ENCODE measurements at regions not wholly inside any gene's neighbourhood (a gene's known extent, or its start where the extent isn't known, plus 50 kb on each side); places are given as distances from the start of the nearest gene placed in this dataset.
A peak's percentile ranks its signal among the peaks of the same experiment; 100 is the strongest.
"Not testable (repeated sequence)": the region's sequence is repeated elsewhere in the genome, so short reads cannot be mapped to it uniquely, and the experiment has no call there.

GRCh38 chr2:199057936-199058335 lies 399.8 kb downstream of the SATB2 start:
- Histone ChIP-seq H3K4me2 (ENCODE audit: unreplicated experiment) (no peak overlapping the region), H3K27me3 (replicated peaks; ENCODE audit: insufficient read depth) (no peaks in the 10 kb centered on the region), H3F3A (ENCODE audit: insufficient read depth) (peaks cover 8% of the 10 kb centered on the region), H3K9me3 (ENCODE audit: low read depth) (peaks cover 4% of the 10 kb centered on the region), H3K36me3 (ENCODE audit: low read depth) (no peaks in the 10 kb centered on the region), H3K27ac (no peak overlapping the region), H2AFZ (no peak overlapping the region), H3K79me2 (ENCODE audit: insufficient read depth) (no peaks in the 10 kb centered on the region), H3K9ac (no peak overlapping the region), H3K9me2 (ENCODE audit: insufficient read depth) (no peaks in the 10 kb centered on the region; the same call in 1 of the 2 replicates), H3K4me3 (no peak overlapping the region), H3K4me1 (ENCODE audit: insufficient read depth) (peaks cover 14% of the 10 kb centered on the region), H4K20me1 (ENCODE audit: insufficient read depth) (no peaks in the 10 kb centered on the region)
- peak; percentile 65 for DNase-seq
- WGBS, 2 experiments (ENCODE audit: low coverage in 1 of 2, low lambda C conversion rate in 2 of 2, missing lambda C conversion rate in 2 of 2): 21 to 27% methylated on average over 2 of the region's 2 CpGs
- in situ Hi-C loops (cut with MboI): no loop called here
- no peak for TF ChIP-seq EZH2 (IDR thresholded peaks at IDR 0.05; ENCODE audit: insufficient read depth, poor library complexity, severe bottlenecking)
- TF ChIP-seq EZH2phosphoT487 (IDR thresholded peaks at IDR 0.05; ENCODE audit: insufficient read depth, low read depth): no peak

DNA sequence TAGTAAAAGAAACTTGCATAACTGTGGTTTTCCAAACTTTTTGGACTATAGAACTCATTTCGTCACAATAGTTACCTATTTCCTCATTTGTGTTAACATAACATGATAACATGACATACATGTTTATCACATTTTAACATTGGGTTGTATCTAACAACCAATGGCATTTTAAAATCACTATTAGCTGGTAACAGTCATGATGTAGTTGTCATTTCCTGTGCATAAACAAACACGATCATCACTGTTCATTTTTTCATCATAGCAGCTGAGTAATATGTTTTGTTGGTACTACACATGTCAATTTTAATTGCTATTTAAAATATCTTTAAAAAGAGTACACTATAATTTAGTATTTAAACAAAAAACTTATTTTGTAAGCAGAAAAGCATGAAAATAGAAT lies 402.4 kb downstream of the SATB2 start:
- in situ Hi-C loops (cut with MboI): no loop called here
- Histone ChIP-seq H4K20me1 (ENCODE audit: insufficient read depth) (no peaks in the 10 kb centered on the region), H3K4me1 (ENCODE audit: insufficient read depth) (peaks cover 14% of the 10 kb centered on the region), H2AFZ (no peak overlapping the region), H3F3A (ENCODE audit: insufficient read depth) (peaks cover 8% of the 10 kb centered on the region), H3K9me2 (ENCODE audit: insufficient read depth) (no peaks in the 10 kb centered on the region; the same call in 1 of the 2 replicates), H3K4me3 (no peak overlapping the region), H3K4me2 (ENCODE audit: unreplicated experiment) (no peak overlapping the region), H3K79me2 (ENCODE audit: insufficient read depth) (no peaks in the 10 kb centered on the region), H3K27ac (no peak overlapping the region), H3K27me3 (replicated peaks; ENCODE audit: insufficient read depth) (no peaks in the 10 kb centered on the region), H3K9me3 (ENCODE audit: low read depth) (no peaks in the 10 kb centered on the region), H3K9ac (no peak overlapping the region), H3K36me3 (ENCODE audit: low read depth) (no peaks in the 10 kb centered on the region)
- 25 to 39% methylated on average over 2 of the region's 2 CpGs for WGBS, 2 experiments (ENCODE audit: low coverage in 1 of 2, low lambda C conversion rate in 2 of 2, missing lambda C conversion rate in 2 of 2)
- peak; percentile 26 for DNase-seq
- TF ChIP-seq EZH2phosphoT487 (IDR thresholded peaks at IDR 0.05; ENCODE audit: insufficient read depth, low read depth) (no peak), EZH2 (IDR thresholded peaks at IDR 0.05; ENCODE audit: insufficient read depth, poor library complexity, severe bottlenecking) (no peak)

GRCh38 chr2:199042660-199043379 lies 414.9 kb downstream of the SATB2 start:
- WGBS, 2 experiments (ENCODE audit: low coverage in 1 of 2, low lambda C conversion rate in 2 of 2, missing lambda C conversion rate in 2 of 2): 68 to 77% methylated on average over 2 of the region's 2 CpGs
- Histone ChIP-seq H3K4me3 (no peak overlapping the region), H3K9ac (no peak overlapping the region), H3K36me3 (ENCODE audit: low read depth) (no peaks in the 10 kb centered on the region), H3K27me3 (replicated peaks; ENCODE audit: insufficient read depth) (no peaks in the 10 kb centered on the region), H3K27ac (no peak overlapping the region), H3K79me2 (ENCODE audit: insufficient read depth) (no peaks in the 10 kb centered on the region), H2AFZ (no peak overlapping the region), H3K9me3 (ENCODE audit: low read depth) (no peaks in the 10 kb centered on the region), H3K4me2 (ENCODE audit: unreplicated experiment) (no peak overlapping the region), H3K4me1 (ENCODE audit: insufficient read depth) (no peaks in the 10 kb centered on the region), H4K20me1 (ENCODE audit: insufficient read depth) (no peaks in the 10 kb centered on the region), H3F3A (ENCODE audit: insufficient read depth) (no peaks in the 10 kb centered on the region), H3K9me2 (ENCODE audit: insufficient read depth) (no peaks in the 10 kb centered on the region)
- in situ Hi-C loops (cut with MboI): no loop called here
- TF ChIP-seq EZH2 (IDR thresholded peaks at IDR 0.05; ENCODE audit: insufficient read depth, poor library complexity, severe bottlenecking) (no peak), EZH2phosphoT487 (IDR thresholded peaks at IDR 0.05; ENCODE audit: insufficient read depth, low read depth) (no peak)
- DNase-seq: no peak

- TF ChIP-seq EZH2 (IDR thresholded peaks at IDR 0.05; ENCODE audit: insufficient read depth, poor library complexity, severe bottlenecking) (no peak), EZH2phosphoT487 (IDR thresholded peaks at IDR 0.05; ENCODE audit: insufficient read depth, low read depth) (no peak)
- 35 to 38% methylated on average over 2 of the region's 2 CpGs for WGBS, 2 experiments (ENCODE audit: low coverage in 1 of 2, low lambda C conversion rate in 2 of 2, missing lambda C conversion rate in 2 of 2)
- Histone ChIP-seq H3K9me3 (ENCODE audit: low read depth) (no peaks in the 10 kb centered on the region), H4K20me1 (ENCODE audit: insufficient read depth) (no peaks in the 10 kb centered on the region), H3K9ac (no peak overlapping the region), H3K9me2 (ENCODE audit: insufficient read depth) (0 out of 2 replicates have a peak, but pooled peaks cover 4% of the 10 kb centered on the region), H3F3A (ENCODE audit: insufficient read depth) (no peaks in the 10 kb centered on the region), H3K4me2 (ENCODE audit: unreplicated experiment) (no peak overlapping the region), H3K4me3 (no peak overlapping the region), H2AFZ (no peak overlapping the region), H3K27ac (no peak overlapping the region), H3K79me2 (ENCODE audit: insufficient read depth) (no peaks in the 10 kb centered on the region), H3K36me3 (ENCODE audit: low read depth) (no peaks in the 10 kb centered on the region), H3K27me3 (replicated peaks; ENCODE audit: insufficient read depth) (no peaks in the 10 kb centered on the region), H3K4me1 (ENCODE audit: insufficient read depth) (no peaks in the 10 kb centered on the region)
- in situ Hi-C loops (cut with MboI): no loop called here
- DNase-seq: no peak
Measured at GRCh38 chr2:199040522-199040921, 417.2 kb downstream of the SATB2 start.

GRCh38 chr2:199033761-199034160 lies 424.0 kb downstream of the SATB2 start:
- H2AFZ ChIP-seq; H3K4me1 ChIP-seq (ENCODE audit: insufficient read depth); H3K36me3 ChIP-seq (ENCODE audit: low read depth); H3K27ac ChIP-seq; in situ Hi-C loops (cut with MboI); H3K4me2 ChIP-seq (ENCODE audit: unreplicated experiment); H3K9me3 ChIP-seq (ENCODE audit: low read depth); H3K27me3 ChIP-seq (replicated peaks; ENCODE audit: insufficient read depth); H3K9me2 ChIP-seq (ENCODE audit: insufficient read depth); H3K79me2 ChIP-seq (ENCODE audit: insufficient read depth); H4K20me1 ChIP-seq (ENCODE audit: insufficient read depth); DNase-seq; H3F3A ChIP-seq (ENCODE audit: insufficient read depth); H3K4me3 ChIP-seq; H3K9ac ChIP-seq: not testable (repeated sequence)
- 85 to 89% methylated on average over 3 of the region's 3 CpGs for WGBS, 2 experiments (ENCODE audit: low coverage in 1 of 2, low lambda C conversion rate in 2 of 2, missing lambda C conversion rate in 2 of 2)
